Sigmoid colon (tissue), 4 donors: ENCODE measurements at regions not wholly inside any gene's neighbourhood (a gene's known extent, or its start where the extent isn't known, plus 50 kb on each side); places are given as distances from the start of the nearest gene placed in this dataset.

Experiments used
- POLR2A ChIP-seq, 2 donors: fragments of 450-650 bp; IDR thresholded peaks; one replicate each; pipeline ENCODE4 v1.6.1; 2016; ENCODE audit warnings: antibody characterized with exemption in 2 of 2, mild to moderate bottlenecking in 2 of 2, moderate library complexity in 2 of 2
- POLR2AphosphoS5 ChIP-seq, 4 donors: sonication (generic); formaldehyde crosslinking; IDR thresholded peaks; one replicate each; pipeline ENCODE4 v1.6.1; 2017; ENCODE audit warnings: antibody characterized with exemption in 4 of 4
- TF ChIP-seq, protein P1 (sequence below), 4 experiments: fragments of 450-650 bp in 3 of 4; fragments of 200-600 bp in 1 of 4; IDR thresholded peaks; one replicate each; pipeline ENCODE4 v1.5.1; 2016 to 2019; ENCODE audit warnings: antibody characterized with exemption in 4 of 4, mild to moderate bottlenecking in 3 of 4, moderate library complexity in 2 of 4

DNA sequence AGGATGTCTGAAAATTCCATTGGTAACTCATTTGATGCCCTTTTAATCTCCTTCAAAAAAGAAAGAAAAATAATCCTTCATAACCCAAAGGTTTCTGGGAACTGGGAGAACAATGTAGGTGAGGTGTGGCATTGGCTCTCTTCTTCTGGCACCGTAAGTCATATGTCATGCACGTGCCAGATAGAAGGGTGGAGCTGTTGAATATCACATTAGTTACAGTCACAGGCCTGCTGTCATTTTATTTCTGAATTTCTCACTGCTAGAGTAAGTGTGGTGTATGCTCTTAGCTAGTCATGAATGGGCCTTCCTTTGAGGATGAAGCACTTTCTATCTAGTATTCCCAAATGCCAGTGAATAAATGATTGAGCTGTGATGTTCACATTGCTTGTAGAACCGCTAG lies 201.8 kb upstream of the SGCD start:
- TF ChIP-seq, protein P1, sequence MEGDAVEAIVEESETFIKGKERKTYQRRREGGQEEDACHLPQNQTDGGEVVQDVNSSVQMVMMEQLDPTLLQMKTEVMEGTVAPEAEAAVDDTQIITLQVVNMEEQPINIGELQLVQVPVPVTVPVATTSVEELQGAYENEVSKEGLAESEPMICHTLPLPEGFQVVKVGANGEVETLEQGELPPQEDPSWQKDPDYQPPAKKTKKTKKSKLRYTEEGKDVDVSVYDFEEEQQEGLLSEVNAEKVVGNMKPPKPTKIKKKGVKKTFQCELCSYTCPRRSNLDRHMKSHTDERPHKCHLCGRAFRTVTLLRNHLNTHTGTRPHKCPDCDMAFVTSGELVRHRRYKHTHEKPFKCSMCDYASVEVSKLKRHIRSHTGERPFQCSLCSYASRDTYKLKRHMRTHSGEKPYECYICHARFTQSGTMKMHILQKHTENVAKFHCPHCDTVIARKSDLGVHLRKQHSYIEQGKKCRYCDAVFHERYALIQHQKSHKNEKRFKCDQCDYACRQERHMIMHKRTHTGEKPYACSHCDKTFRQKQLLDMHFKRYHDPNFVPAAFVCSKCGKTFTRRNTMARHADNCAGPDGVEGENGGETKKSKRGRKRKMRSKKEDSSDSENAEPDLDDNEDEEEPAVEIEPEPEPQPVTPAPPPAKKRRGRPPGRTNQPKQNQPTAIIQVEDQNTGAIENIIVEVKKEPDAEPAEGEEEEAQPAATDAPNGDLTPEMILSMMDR (IDR thresholded peaks at IDR 0.05) = no peak
- TF ChIP-seq POLR2A (IDR thresholded peaks at IDR 0.05) (no peak), POLR2AphosphoS5 (IDR thresholded peaks at IDR 0.05) (no peak)
